Urothelium cell line (cell line): ENCODE measurements at regions not wholly inside any gene's neighbourhood (a gene's known extent, or its start where the extent isn't known, plus 50 kb on each side); places are given as distances from the start of the nearest gene placed in this dataset.
"Not testable (repeated sequence)": the region's sequence is repeated elsewhere in the genome, so short reads cannot be mapped to it uniquely, and the experiment has no call there.

ENCODE experiments used
- DNase-seq: peaks from one replicate; pipeline ENCODE4 v3.0.0; 2011; ENCODE audit warnings: low spot score, mixed read lengths
- FAIRE-seq: peaks from 2 replicates; lab custom pipeline; 2011; peaks lifted over from hg19 to GRCh38; lab: Jason Lieb, UNC

DNA sequence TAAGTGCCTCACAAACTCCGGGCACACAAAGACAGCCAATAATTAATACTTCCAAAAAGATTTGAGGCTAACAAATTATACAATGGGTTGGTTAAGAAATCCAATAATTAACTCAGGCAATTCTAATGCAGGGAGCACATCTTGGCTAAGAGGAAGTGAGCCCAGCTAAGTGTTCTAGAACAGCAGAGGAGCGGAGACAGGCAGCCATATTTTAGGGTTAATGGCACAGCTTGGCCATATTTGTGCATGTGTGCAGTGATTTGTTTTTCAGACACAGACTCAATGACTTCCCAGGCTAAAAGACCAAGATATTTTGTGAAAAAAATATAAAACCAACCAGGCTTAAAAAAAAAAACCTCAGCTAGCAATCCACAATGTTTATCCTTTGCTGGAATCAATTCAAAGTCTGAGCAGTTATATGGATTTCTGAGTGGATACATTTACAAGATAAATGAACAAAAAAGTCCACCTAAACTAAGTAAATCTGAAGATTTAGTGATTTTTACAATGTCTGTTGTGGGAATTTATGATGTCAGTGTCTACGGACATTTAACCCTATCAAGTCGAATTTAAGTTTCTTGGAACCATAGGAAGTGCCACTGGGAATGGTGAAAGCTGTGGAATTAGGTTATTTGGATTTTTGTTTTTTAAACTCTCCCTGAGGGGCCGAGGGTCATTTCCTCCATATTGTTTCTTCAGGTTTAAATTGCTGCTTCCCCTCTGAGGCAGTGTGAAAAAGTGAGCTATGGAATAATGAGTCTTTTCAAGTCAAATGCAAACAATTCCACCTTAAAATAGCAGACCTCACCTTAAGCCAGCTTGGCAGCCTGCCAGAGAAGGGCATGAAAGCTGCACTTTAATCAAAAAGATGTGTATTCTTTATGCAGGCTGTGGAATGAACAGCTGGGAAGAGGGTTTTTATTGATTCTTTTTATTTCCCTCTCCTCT is 413.7 kb upstream of the TBL1XR1 start:
- FAIRE-seq: no peak
- DNase-seq: peak; percentile 51

DNA sequence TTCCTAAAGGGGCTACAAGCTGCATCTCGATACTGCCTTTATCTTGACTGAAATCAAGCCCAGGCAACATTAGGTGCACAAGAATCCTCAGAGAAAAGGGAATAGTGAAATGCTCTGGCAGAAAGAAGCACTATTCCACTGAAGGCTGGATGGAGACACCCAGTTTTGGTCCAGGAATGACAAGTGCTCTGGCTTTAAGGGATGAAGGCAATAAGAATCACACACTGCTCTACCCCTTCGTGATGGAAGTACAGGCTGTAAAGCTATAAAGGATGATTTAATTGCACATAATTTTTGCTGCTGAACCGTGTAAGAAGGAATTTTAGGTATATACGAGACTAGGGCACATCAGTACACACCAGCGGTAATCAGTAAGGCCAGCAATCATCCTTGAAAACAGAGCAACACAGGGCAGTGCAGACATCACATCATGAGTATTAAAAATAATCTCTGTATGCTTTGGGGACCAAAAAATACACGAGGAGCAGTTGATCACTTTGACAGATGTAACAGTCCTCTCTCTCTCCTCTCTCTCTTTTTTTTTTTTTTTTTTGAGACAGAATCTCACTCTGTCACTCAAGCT is 414.6 kb upstream of the TBL1XR1 start:
- FAIRE-seq (peak; percentile 13), DNase-seq (no peak)

DNA sequence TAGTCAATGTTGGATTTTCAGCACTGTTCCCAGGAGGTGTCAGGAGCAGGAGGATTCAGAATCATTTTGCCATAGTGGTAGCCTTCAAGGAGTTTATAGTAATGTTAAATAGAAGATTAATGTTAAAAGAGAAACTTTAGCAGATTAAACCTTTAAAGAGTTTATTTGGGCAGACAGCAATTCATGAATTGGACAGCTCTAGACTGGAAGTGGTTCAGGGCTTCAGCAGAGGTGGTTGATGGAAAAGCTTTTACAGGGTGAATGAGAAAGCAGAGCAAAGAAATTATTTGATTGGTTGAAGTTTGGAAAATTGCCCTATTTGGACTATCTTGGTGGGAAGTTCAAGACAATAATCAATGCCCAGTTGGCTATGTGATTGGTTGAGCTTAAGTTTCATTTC is 416.6 kb upstream of the TBL1XR1 start:
- DNase-seq (no peak), FAIRE-seq (no peak)

DNA sequence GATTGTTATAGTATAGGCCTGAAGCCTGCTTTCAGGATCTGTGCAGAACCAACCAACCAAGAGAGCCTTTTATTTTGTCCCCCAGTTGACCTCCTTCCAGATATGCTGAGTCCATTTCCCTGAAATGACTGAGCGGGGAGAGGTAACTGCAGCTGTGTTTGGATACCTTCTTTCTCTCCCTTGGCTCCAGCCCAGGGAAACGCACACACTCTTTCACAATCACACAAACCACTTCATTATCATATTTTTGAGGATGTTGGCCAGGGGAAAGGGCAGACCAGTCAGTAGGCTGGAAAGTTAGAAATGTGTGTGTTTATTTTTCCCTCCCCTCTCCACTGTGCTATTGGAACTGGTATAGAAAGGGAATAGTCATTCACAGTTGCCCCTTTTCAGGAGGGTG is 417.7 kb upstream of the TBL1XR1 start:
- peak; percentile 82 for DNase-seq
- FAIRE-seq: no peak

DNA sequence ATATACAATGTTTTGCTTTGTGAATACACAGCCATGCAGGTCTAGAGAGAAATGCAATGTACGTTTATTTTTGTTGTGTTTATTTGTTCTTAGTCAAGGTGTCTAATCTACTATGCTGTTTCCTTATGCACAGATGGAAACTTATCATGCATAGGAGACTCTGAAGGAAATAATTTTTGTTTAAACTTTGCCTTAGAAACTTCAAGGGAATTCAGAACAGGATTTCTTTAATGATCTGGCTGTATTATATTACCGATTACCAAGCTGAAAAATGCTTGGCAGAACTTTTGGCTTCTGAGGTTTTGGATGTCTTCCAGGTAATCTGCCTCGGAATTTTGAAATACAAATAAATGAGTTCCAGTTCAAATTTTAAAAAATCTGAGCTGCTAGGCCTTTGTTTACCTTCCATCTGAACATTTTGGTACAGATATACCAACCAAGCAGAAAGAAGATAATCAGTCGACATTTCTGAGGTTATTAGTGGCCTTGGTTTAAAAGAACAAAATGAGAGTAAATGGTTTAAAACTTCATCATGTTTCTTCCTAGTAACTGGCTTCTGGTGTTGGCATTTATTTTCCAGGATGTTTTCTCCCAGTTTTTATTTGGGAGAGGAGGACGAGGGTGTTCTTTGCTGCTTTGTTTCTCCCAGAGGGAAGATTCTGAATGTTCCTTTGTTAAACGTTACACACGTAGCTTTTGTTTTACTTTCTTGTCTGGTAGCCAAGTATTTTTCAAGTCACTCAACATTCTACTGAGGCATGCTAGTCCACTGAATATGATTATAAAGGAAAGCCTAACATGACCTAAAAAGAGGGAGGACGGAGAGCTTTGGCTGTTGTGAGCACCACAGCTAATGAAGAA is 421.8 kb upstream of the TBL1XR1 start:
- no peak for FAIRE-seq
- DNase-seq: no peak

DNA sequence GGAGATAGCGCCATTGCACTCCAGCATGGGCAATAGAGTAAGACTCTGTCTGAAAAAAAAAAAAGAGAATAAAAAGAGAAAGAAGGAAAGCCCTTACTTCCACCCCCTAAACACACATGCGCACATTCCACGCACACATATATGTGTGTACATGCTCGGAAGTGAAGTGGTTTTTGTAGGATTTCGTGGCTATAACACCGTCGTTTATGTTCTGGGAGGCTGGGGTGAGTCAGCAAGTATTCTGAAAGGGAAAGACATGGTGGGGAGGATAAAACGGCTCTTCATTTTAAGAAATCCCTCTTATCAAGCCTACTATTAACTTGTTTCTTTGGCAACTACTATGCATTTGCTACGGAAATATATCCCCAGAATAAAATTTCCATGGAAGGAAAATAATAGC is 422.8 kb upstream of the TBL1XR1 start:
- no peak for DNase-seq
- FAIRE-seq: no peak

DNA sequence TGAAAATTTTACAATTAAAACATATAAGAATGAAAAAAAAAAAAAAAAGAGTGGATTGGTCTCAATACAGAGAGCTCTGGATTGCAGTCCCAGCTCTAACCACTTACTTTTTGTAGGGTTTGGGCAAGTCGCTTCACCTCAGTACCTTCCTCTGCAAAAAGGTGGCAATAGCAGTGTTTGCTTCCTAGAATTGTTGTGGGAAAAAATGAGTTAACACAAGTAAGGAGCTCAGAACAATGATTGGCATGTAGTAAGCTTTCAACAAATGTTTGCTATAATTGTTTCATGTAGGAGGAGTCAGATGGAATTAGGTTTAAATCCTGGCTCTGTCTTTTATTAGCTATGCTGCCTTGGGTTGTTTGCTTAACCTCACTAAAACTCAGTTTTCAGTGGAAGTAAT is 425.2 kb upstream of the TBL1XR1 start:
- FAIRE-seq (no peak), DNase-seq (no peak)

DNA sequence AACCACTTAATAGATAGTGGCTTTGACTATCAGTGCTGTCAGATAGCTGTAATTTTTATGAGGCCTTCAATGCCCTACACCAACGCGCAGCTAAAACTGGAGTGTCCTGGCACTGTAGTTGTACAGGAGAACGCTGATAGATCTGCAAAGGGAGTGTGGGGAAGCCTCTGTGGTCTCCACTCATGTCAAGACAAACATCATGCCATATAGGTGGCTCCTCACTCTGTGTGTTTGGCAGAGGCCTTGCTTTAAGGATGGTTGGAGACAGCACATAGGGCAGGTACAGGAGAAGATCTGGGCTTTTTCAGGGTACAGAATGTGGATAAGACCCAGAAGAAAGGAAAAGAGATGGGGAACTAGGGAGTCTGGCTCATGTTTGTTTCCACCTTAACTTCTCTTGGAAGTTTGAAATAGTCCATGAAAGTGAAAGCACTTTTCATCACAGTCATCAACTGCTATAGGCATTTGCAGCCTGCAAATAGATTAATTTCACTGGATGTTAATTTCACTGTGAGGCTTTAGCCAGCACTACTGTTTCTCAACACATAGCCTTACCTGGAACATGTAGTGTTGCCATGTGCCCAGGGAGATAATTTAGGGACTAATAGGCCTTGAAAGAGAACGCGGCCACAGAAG is 425.8 kb upstream of the TBL1XR1 start:
- FAIRE-seq (no peak), DNase-seq (no peak)

DNA sequence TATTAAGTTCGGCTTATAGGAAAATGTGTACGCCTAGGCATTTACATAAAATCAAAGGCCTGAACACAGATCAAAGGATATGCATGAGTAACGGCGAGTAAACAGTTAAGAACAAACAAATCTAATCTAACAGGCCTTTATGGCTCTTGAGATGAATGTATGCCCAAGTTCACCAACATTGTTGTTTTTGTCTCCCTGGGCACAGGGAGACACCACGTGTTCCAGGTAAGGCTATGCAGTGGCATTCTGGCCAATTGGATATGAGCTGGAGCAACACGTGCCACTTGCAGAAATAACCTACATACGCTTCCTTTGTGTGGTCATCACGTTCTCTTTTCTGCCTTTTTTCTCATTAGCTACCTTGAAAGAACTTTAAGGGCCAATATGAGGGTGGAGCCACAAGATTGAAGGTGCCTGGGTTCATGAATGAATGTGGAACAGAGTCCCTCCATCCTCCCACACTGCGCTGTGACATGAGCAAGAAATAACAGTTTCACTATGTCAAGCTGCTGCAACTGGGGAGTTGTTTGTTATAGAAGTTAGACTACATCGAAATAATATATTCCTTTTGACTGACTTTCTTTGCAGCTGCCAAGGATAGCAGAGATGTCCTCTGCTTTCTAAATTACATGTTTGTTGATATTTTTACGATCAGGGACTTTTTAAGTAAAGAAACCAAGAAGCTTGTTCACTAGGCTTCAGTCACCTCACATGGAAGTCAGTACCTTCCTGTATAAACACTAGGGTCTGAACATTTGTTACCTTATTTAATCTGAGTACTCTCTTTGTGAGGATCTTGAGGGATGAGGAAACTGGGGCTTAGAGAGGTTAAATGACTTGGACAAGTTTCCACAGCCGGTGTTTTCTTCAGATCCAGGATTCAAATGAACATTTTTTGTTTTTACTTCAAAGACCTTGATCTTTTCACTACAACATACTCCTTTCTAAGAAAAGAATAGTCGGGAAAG is 427.5 kb upstream of the TBL1XR1 start:
- no peak for FAIRE-seq

DNA sequence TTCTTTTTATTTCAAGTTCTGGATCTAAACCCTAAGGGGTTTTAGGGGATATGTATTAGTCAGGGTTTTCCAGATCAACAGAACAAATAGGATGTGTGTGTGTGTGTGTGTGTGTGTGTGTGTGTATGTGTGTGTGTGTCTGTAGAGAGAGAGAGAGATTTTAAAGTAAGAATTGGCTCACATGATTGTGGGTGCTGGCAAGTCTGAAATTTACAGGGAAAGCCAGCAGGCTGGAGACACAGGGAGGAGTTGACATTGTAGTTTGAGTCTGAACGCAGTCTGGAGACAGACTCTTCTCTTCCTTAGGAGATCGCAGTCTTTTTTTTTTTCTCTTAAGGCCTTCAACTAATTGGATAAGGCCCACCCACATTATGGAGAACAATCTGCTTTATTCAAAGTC is 428.8 kb upstream of the TBL1XR1 start:
- DNase-seq (no peak), FAIRE-seq (no peak)

More for the DNA sequence above, 427.5 kb upstream of the TBL1XR1 start:
- DNase-seq: no peak

DNA sequence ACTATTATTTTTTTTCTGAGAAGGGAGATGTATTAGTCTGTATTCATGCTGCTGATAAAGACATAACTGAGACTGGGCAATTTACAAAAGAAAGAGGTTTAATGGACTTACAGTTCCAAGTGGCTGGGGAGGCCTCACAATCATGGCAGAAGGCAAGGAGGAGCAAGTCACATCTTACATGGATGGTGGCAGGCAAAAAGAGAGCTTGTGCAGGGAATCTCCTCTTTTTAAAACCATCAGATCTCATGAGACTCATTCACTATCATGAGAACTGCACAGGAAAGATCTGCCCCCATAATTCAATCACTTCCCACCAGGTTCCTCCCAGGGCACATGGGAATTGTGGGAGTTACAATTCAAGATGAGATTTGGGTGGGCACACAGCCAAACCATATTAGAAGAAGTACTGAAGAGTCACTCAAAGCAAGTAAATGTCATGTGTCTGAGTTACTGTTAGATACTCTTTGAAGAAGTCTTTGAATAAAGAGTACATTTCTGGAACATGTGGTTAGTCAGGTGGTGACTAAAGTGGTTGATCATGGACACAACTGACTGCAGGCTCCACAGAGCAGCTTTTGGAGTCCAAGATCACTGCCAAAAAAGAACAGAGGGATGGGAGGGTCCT is 430.9 kb upstream of the TBL1XR1 start:
- not testable (repeated sequence) for DNase-seq, FAIRE-seq

DNA sequence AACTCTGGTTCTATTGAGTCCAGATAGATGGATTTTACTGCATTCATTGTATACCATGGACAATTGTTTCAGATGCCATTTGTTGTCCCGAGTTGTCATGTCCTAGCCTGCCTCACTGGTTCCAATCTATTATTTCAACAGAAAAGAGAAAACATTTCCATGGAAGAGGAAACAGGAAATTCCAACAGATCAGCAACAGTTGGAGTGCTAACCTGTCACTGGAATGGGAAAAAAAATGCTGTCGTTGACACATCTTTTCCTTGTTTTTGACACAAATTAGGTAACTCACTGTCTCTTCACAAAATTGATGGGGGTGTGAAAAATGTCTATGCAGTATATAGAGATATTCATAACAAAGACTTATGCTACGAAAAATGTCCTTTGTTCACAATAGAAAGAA is 432.0 kb upstream of the TBL1XR1 start:
- DNase-seq: no peak
- no peak for FAIRE-seq

DNA sequence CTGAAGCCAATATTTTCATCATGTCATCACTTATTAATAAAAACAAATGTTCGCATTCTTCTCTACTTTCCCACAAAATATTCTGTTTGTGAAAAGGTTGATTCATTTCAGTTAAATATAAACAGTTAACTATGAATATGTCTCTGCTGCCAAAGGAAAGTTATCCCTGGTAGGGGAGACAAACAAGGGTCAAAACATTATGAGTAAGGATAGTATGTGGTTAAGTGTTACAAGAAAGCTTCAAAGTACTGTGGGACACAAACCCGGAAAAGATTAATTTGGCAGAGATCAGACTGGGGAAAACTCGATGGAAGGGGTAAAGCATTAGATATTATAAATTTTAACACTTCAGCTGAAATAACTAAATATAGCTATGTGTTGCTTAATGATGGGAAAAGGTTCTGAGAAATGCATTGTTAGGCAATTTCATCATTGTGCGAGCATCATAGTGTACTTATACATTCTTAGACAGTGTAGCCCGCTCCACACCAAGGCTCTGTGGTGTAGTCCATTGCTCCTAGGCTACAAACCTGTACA is 436.5 kb upstream of the TBL1XR1 start:
- FAIRE-seq (no peak), DNase-seq (no peak)

DNA sequence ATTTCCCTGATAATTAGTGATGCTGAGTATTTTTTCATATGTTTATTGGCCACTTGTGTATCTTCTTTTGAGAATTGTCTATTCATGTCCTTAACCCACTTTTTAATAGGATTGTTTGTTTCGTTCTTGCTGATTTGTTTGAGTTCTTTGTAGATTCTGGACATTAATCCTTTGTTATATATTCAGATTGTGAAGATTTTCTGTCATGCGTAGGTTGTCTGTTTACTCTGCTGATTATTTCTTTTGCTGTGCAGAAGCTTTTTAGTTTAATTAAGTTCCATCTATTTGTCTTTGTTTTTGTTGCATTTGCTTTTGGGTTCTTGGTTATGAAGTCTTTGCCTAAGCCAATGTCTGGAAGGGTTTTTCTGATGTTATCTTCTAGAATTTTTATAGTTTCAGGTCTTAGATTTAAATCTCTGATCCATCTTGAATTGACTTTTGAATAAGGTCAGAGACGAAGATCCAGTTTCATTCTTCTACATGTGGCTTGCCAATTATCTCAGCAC is 438.4 kb upstream of the TBL1XR1 start:
- FAIRE-seq, DNase-seq: not testable (repeated sequence)

DNA sequence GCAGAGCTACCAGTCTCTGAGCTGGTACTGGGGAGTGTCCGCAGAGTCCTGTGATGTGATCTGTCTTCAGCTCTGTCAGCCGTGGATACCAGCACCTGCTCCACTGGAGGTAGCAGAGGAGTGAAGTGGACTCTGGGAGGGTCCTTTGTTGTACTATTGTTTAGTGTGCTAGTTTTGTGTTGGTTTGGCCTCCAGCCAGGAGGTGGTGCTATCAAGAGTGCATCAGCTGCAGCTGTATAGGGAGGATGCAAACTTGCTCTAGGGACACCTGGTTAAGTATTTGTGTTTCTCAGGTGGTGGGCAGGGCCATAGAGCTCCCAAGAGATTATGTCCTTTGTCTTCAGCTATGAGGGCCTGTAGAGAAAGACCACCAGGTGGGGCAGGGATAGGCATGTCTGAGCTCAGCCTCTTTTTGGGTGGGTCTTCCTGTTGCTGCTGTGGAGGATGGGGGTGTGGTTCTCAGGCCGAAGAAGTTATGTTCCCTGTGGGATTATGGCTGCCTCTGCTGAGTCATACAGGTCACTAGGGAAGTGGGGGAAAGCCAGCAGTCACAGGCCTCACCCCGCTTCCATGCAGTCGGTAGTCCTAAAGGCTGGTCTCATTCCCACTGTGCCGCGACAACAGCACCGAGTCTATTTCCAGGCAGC is 443.2 kb upstream of the TBL1XR1 start:
- FAIRE-seq (peak; percentile 9), DNase-seq (no peak)

DNA sequence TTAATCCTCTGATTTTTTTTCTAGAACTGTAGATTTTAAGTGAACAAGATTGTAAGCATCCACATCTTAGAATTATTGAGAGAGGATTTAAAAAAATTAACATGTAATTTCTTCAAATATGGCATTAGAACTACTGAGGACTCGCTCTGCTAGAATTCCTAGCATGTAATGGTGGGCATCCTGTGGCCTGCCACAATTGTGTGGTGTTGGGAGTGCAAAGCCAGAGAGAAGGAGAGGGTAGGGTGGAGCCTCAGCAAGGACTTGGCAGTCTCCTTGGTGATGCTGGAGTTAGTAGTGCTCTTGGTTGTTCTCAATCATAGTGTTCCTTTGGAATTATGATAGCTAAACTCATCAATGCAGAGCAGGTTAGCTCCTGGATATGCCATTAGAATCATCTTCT is 443.9 kb upstream of the TBL1XR1 start:
- DNase-seq: no peak
- no peak for FAIRE-seq

DNA sequence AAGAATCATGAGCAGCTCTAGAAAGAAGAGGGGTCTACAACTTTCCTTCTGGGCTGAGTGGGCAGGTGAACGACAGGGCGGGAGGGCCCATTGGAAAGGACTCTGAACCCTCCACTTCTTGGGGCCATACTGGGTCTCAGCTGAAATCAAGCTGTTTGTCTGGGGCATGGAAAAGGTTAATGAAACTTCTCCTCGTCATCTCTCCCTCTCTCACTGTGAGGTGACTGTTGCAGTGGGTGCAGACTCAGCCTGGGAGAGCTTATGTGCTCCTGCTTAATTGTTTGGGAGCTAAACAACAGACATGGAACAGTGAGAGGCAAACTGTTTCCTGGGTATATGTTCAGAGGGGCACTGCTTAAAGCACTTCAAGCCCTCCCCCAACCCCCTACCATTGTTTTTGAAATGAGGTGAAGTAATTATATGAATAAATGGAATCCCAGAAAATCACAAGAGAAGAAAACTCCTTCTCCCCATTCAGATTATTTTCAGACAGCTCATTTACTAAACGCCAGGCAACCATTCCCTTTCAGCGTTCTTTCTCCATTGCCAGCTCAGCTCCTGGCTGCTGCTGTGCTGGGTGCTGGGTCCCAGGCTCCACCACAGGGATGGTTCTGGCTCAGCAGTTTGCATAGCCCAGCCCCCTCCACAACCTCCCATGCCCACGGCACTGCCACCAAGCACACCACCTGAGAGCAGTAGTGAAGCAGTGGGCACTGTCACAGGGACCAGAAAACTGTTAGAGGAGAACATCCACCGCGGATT is 444.9 kb upstream of the TBL1XR1 start:
- FAIRE-seq (no peak), DNase-seq (no peak)

DNA sequence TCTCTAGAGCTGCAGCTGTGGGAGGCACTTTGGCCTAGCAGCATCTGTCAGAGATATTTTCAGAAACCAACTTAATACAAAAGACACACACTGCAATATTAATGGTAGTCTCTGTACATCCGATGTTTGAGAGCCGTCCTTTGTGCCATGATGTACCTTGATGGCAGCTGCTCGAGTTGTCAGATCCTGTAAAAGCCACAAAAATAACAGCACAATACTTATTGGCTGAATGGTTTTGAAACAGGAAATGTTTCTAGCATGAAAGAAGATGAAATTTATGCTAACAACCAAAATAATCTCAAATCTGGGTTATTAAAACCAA is 445.5 kb upstream of the TBL1XR1 start:
- DNase-seq (no peak), FAIRE-seq (no peak)
